ENCODE measurements at regions not wholly inside any gene's neighbourhood (a gene's known extent, or its start where the extent isn't known, plus 50 kb on each side); places are given as distances from the start of the nearest gene placed in this dataset.

- no peak for DNase-seq
Observed at GRCh38 chr14:101383737-101384338, 177.5 kb upstream of the DIO3 start.

DNA sequence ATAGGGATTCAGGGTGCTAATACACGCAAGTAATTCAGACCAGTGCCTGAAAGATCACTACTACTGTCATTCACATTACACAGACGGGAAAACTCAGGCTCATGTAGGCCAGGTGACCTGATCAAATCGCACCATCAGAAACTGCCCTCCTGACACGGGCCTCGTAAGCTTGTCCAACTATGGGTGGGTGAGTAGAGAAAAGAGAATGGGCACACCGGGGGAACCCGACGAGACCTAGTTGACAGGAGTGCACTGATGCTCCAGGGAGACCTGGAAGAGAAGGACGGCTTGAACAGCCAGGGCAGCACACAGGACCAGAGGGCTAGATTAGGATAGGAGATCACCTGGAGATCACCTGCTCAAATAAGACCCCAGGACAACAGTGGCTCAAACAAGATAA, 166.9 kb upstream of the DIO3 start:
- DNase-seq: no peak

GRCh38 chr14:101395779-101396178, 165.5 kb upstream of the DIO3 start:
- DNase-seq: no peak

GRCh38 chr14:101397206-101397605, 164.1 kb upstream of the DIO3 start:
- DNase-seq: no peak

- DNase-seq: no peak
Observed at GRCh38 chr14:101398011-101398410, 163.3 kb upstream of the DIO3 start.

GRCh38 chr14:101399737-101400517, 161.4 kb upstream of the DIO3 start:
- no peak for DNase-seq

GRCh38 chr14:101400830-101401229, 160.5 kb upstream of the DIO3 start:
- no peak for DNase-seq

DNA sequence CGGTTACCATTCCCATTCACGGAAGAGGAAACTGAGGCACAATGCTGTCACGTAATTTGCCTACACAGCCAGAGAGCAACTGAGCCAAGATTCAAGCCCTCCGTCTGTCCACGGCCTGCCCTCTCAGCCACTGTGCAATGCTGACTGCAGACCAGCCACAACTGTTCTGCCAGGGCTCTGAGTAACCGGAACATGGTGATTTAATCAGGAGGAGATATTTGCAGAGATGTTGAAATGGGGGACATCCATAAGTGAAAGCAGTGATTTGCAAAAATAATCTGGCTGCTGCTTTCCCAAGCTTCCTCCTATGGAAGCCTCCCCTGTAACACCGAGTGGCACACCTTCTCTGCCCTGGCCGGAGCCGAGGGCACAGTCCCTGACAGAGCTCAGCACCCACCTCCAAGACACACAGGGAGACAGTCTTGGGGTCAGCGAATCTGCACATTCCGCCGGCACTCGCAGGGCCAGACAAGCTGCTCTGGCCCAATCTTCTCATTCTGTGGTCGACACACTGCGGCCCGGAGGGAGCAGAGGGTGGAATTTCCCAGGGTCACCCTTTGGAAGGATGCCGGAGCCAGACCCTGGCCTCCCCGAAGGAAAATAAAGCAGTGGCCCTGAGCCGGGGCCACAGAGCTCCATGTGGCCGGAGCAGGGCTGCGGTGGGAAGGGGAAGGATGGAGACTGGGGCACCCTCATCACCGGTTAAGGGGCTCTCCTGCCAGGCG, 158.2 kb upstream of the DIO3 start:
- no peak for DNase-seq

GRCh38 chr14:101404426-101405170, 156.7 kb upstream of the DIO3 start:
- no peak for DNase-seq

DNA sequence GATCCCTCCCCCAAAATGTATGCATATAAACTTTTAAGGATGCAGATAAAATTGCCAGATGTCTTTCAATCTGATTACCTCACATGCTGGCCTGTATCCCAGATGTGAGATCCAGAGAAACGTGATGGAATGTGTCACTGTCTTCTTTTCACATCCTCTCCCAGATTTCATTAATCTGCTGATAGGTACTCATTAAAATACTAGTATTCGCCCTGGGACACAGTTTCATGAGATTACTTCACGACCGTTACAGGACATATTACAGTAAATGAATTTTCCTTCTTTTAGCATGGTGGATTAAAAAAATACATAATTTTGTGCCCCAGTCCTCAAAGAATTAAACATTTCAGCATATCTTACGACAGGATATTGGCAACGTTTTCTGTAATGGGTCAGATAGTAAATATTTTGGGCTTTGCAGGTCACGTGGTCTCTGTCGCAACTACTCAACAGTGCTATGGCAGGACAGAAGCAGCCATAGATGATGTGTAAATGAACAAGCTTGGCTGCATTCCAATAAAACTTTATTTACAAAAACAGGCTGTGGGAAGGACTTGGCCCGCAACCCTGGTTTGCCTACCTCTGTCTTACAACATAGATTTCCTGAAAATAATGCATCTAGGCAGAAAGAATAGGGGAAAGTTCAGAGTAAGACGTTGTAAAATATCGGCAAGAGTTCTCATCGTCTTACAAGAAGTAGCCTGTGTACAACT, 156.0 kb upstream of the DIO3 start:
- DNase-seq: no peak

DNA sequence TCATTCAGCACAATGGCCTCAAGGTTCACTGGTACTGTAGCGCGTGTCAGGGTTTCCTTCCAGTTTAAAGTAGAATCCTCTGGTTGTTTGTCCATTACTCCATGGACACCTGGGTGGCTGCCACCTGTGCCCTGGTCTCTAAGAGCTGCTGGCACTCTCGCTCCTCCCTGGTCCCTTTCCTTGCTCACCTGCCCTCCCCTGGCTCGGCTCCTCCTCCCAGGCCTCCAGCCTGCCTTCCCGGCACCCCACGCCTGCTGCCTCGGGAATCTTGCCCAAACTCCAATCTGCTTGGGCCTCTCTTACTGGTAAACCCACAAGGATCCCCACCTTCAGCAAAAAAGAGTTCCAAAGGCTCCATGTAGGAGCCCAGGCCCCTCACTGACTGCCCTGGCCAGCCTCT, 154.4 kb upstream of the DIO3 start:
- no peak for DNase-seq

GRCh38 chr14:101407328-101407727, 154.0 kb upstream of the DIO3 start:
- no peak for DNase-seq

- DNase-seq: no peak
Observed at GRCh38 chr14:101408077-101408831, 153.0 kb upstream of the DIO3 start.

GRCh38 chr14:101409006-101409543, 152.2 kb upstream of the DIO3 start:
- DNase-seq: no peak

DNA sequence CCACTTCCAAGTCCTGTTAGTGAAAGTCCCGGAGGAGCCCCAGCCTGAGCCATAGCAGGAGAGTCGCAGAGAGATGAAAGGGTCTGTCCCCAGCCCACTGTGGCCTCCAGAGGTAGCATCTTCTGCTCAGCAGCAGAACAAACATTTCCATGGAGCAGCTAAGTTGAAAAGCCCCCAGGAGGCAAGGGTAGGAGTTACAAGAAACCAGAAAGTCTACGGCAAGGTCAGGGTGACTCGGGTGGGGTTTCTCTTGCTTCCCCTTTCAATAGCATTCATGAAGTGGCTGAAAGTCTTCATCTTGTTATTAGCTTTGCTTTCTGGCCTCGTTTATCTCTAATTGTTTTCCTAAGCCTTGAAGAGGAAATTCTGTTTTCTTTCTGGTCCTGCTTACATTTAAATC, 151.2 kb upstream of the DIO3 start:
- no peak for DNase-seq

DNA sequence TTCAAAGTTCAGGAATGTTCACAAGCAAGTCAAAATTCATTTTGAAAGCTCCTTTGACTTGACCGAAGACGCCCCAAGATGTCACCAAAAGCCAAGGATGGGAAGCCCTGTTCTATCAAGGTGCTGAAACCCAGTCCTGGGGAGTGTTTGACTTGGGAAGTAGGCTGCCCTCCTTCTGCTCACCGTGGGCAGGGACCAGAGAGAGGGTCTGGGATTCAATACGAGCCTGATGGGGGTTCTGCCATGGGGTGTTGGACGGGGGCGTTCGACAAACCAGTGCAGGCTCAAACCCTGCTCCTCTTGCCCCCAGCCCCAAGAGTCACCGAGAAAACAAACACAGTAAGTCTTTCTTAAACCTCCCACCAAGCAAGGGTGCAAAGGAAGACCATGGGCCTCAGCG, 150.1 kb upstream of the DIO3 start:
- no peak for DNase-seq

GRCh38 chr14:101411779-101412178, 149.5 kb upstream of the DIO3 start:
- DNase-seq: no peak

DNA sequence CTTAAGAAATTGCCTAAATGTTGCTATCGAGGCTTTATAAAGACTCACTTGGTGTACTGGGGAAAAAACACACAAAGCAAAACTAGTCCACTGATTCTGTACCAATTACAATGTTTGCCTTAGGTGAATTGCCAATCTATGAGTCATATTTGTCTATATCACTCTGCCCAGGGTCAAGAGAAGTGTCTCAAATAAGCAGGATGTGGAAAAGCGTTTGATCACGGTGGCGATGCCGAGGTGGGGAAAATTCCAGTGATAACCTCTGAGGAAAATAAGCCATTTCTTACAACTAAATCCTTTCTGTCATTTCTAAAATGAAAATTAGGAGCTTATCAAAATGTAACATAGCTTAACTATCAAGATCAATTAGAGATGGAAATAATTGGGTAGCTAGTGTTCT, 148.6 kb upstream of the DIO3 start:
- DNase-seq: no peak

GRCh38 chr14:101417434-101417833, 143.9 kb upstream of the DIO3 start:
- DNase-seq: no peak

- DNase-seq: no peak
Observed at GRCh38 chr14:101418601-101419000, 142.7 kb upstream of the DIO3 start.

- no peak for DNase-seq
Observed at GRCh38 chr14:101426466-101426865, 134.8 kb upstream of the DIO3 start.

GRCh38 chr14:101428409-101428808, 132.9 kb upstream of the DIO3 start:
- no peak for DNase-seq
